AG04450 (cell line): ENCODE measurements at regions not wholly inside any gene's neighbourhood (a gene's known extent, or its start where the extent isn't known, plus 50 kb on each side); places are given as distances from the start of the nearest gene placed in this dataset.
"Not testable (repeated sequence)": the region's sequence is repeated elsewhere in the genome, so short reads cannot be mapped to it uniquely, and the experiment has no call there.

ENCODE experiments used
- CTCF ChIA-PET: fragments of 300-600, 350-600 bp; formaldehyde crosslinking; extraction: SDS; loops from one replicate; lab custom pipeline; 2022; ENCODE audit warnings: antibody characterized with exemption, inconsistent platforms; lab: Charles Lee
- POLR2A ChIA-PET: fragments of 350-600 bp; formaldehyde crosslinking; extraction: SDS; loops from one replicate; lab custom pipeline; 2021; ENCODE audit warnings: antibody characterized with exemption, inconsistent platforms; lab: Yijun Ruan, JAX
- DNase-seq: peaks from one replicate; pipeline ENCODE4 v3.0.0-alpha.2; 2011; ENCODE audit warnings: low read depth, low spot score
- H3K27ac ChIP-seq: one replicate; pipeline ENCODE4 v1.5.1; 2012; ENCODE audit warnings: low read depth, low read length, control low read depth
- H3K27me3 ChIP-seq: one replicate; pipeline ENCODE4 v1.6.0; 2012; ENCODE audit warnings: low read length; ENCODE audit not compliant: control insufficient read depth, insufficient read depth
- H3K4me3 ChIP-seq: 2 replicates; pipeline ENCODE4 v1.5.1; 2011; ENCODE audit warnings: mild to moderate bottlenecking, low read depth, low read length, control low read depth
- H3K9me3 ChIP-seq: 2 replicates; pipeline ENCODE4 v1.5.1; 2012; ENCODE audit warnings: low read length; ENCODE audit not compliant: control insufficient read depth, insufficient read depth
- CTCF ChIP-seq: IDR thresholded peaks from 2 replicates; pipeline ENCODE4 v1.5.1; 2011; ENCODE audit warnings: low read depth, low read length, control low read depth, inconsistent platforms

GRCh38 chr14:106013879-106014376 lies 487.5 kb downstream of the TMEM121 start:
- H3K27ac ChIP-seq = no peak overlapping the region
- H3K4me3 ChIP-seq = no peak overlapping the region
- DNase-seq = no peak
- ChIA-PET CTCF (no interaction called here), POLR2A (no interaction called here)
- H3K9me3 ChIP-seq = peaks cover 21% of the 10 kb centered on the region
- H3K27me3 ChIP-seq = no peaks in the 10 kb centered on the region
- no peak for TF ChIP-seq CTCF

- CTCF ChIA-PET, H3K27ac ChIP-seq, H3K27me3 ChIP-seq, POLR2A ChIA-PET, H3K4me3 ChIP-seq, DNase-seq: not testable (repeated sequence)
- peaks cover 14% of the 10 kb centered on the region for H3K9me3 ChIP-seq
Measured at GRCh38 chr14:106017952-106018351, 491.6 kb downstream of the TMEM121 start.

GRCh38 chr14:106021832-106022231 lies 495.4 kb downstream of the TMEM121 start:
- DNase-seq = no peak
- Histone ChIP-seq H3K9me3 (peaks cover 34% of the 10 kb centered on the region), H3K27ac (no peak overlapping the region), H3K27me3 (no peaks in the 10 kb centered on the region), H3K4me3 (no peak overlapping the region)
- TF ChIP-seq CTCF = no peak
- POLR2A ChIA-PET = no interaction called here
- CTCF ChIA-PET = no interaction called here

- H3K27me3 ChIP-seq, DNase-seq, H3K4me3 ChIP-seq, POLR2A ChIA-PET, H3K27ac ChIP-seq, CTCF ChIA-PET: not testable (repeated sequence)
- peaks cover 37% of the 10 kb centered on the region for H3K9me3 ChIP-seq
Measured at GRCh38 chr14:106022648-106023047, 496.3 kb downstream of the TMEM121 start.

- TF ChIP-seq CTCF = no peak
- no peak overlapping the region for H3K27ac ChIP-seq
- no peaks in the 10 kb centered on the region for H3K27me3 ChIP-seq
- ChIA-PET POLR2A (no interaction called here), CTCF (no interaction called here)
- H3K9me3 ChIP-seq = peaks cover 35% of the 10 kb centered on the region
- DNase-seq = no peak
- no peak overlapping the region for H3K4me3 ChIP-seq
Measured at GRCh38 chr14:106023411-106023810, 497.0 kb downstream of the TMEM121 start.

- no peak for TF ChIP-seq CTCF
- POLR2A ChIA-PET = no interaction called here
- DNase-seq = no peak
- Histone ChIP-seq H3K27ac (no peak overlapping the region), H3K4me3 (no peak overlapping the region), H3K9me3 (peaks cover 38% of the 10 kb centered on the region), H3K27me3 (no peaks in the 10 kb centered on the region)
- CTCF ChIA-PET = no interaction called here
Measured at GRCh38 chr14:106024983-106025604, 498.7 kb downstream of the TMEM121 start.
